Mucosa of descending colon (tissue), 3 donors: ENCODE measurements at regions not wholly inside any gene's neighbourhood (a gene's known extent, or its start where the extent isn't known, plus 50 kb on each side); places are given as distances from the start of the nearest gene placed in this dataset.

Experiments
- ATAC-seq: fragments of 200-7000 bp; cut with Tn5 transposase; one replicate; pipeline ENCODE4 v1.9.1; 2020; ENCODE audit warnings: mild to moderate bottlenecking, moderate library complexity
- DNase-seq, 3 donors: peaks; one replicate each; pipeline ENCODE4 v3.0.0-alpha.2; 2020
- H3K36me3 ChIP-seq: fragments of 200-600 bp; one replicate; pipeline ENCODE4 v1.8.0; 2021; ENCODE audit warnings: low read depth, mild to moderate bottlenecking
- H3K4me1 ChIP-seq: fragments of 200-600 bp; one replicate; pipeline ENCODE4 v1.8.0; 2021; ENCODE audit warnings: low read depth, mild to moderate bottlenecking
- H3K4me3 ChIP-seq: fragments of 200-600 bp; one replicate; pipeline ENCODE4 v1.8.0; 2021; ENCODE audit warnings: mild to moderate bottlenecking
- H3K9me3 ChIP-seq: fragments of 200-600 bp; one replicate; pipeline ENCODE4 v1.8.0; 2021; ENCODE audit warnings: mild to moderate bottlenecking
- CTCF ChIP-seq: fragments of 200-600 bp; IDR thresholded peaks from one replicate; pipeline ENCODE4 v1.8.0; 2022; ENCODE audit warnings: antibody characterized with exemption, mild to moderate bottlenecking
- intact Hi-C, 2 donors: fragments of 100-400 bp; cut with DNase I in 1 of 2; cut with micrococcal nuclease in 1 of 2; formaldehyde crosslinking; loops; one replicate each; pipeline versions ENCODE4 v1.11.0 to v1.11.1; 2022; cut with DNase I, micrococcal nuclease
- donor health status: DM: no; HTN: no; CAD: no; lungs with moderate emphysema.
- donor health status: DM: no; HTN: no; CAD: no.
- donor health status: DM: no; HTN: yes; CAD: no.

DNA sequence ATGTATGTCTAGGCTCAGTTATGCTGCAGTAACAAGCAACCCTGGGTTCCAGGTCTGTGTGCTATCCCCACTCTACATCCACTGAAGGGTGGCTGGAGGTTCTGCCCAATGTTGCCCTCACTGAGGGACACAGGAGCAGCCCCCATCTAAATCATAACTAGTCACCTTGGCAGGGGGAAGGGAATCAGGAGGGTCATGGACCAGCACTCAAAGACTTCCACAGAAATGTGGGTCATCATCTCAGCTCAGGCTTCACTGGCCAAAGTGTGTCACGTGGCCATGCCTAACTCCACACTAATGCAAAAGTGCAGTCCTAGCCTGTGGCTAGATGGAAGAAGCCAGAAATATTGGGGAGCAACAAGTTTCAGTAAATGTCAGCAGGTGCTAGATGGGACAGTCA is 137.3 kb upstream of the ZNF507 start:
- no peak for TF ChIP-seq CTCF
- intact Hi-C loops, result no loop called here
- no peak overlapping the region for H3K4me3 ChIP-seq
- H3K36me3 ChIP-seq, result no peaks in the 10 kb centered on the region
- ATAC-seq (no peak), DNase-seq (no peak)
- peaks cover 6% of the 10 kb centered on the region for H3K9me3 ChIP-seq
- no peaks in the 10 kb centered on the region for H3K4me1 ChIP-seq

GRCh38 chr19:32219392-32219791 is 126.0 kb upstream of the ZNF507 start:
- no peak overlapping the region for H3K4me3 ChIP-seq
- DNase-seq (no peak), ATAC-seq (no peak)
- H3K4me1 ChIP-seq, result no peaks in the 10 kb centered on the region
- intact Hi-C loops, result no loop called here
- no peak for TF ChIP-seq CTCF
- H3K36me3 ChIP-seq, result no peaks in the 10 kb centered on the region
- H3K9me3 ChIP-seq, result no peaks in the 10 kb centered on the region

- TF ChIP-seq CTCF, result no peak
- no peak for DNase-seq
- Histone ChIP-seq H3K4me1 (no peaks in the 10 kb centered on the region), H3K36me3 (no peaks in the 10 kb centered on the region), H3K9me3 (no peaks in the 10 kb centered on the region), H3K4me3 (no peak overlapping the region)
- no peak for ATAC-seq
- intact Hi-C loops, result loop anchor here in 1 of 2 donors (10.0 kb wide), 1 partner anchor 1535 kb away; no protein-coding TSS in a partner anchor
These were observed 125.4 kb upstream of the ZNF507 start for GRCh38 chr19:32219881-32220472.

DNA sequence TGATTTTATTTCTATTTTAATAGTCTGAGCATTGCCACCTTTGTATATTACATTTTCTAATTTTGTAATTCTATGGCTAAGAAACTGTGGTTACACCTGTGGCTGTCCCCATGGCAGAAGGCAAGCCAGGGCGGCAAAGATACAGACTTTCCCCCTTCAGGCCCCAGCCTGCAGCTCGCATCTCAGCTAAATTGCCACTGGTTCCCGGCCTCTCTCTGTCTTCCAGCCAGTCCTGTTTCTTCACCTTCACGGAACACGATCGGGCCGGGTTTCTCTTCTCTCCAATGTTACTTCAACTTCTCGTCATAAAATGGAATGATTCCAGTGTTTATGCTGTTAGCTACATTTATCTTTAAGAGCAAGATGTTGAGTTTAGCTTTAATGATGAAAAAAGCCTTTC is 124.5 kb upstream of the ZNF507 start:
- DNase-seq, result no peak
- H3K4me3 ChIP-seq, result no peak overlapping the region
- no peaks in the 10 kb centered on the region for H3K4me1 ChIP-seq
- H3K36me3 ChIP-seq, result no peaks in the 10 kb centered on the region
- H3K9me3 ChIP-seq, result no peaks in the 10 kb centered on the region
- intact Hi-C loops, result loop anchor here in 1 of 2 donors (10.0 kb wide), 1 partner anchor 1536 kb away; no protein-coding TSS in a partner anchor
- no peak for ATAC-seq
- no peak for TF ChIP-seq CTCF

- no peak for TF ChIP-seq CTCF
- intact Hi-C loops, result loop anchor here in 1 of 2 donors (10.0 kb wide), 1 partner anchor 1538 kb away; no protein-coding TSS in a partner anchor
These were observed 122.9 kb upstream of the ZNF507 start for GRCh38 chr19:32222556-32222955.

More at GRCh38 chr19:32222556-32222955, 122.9 kb upstream of the ZNF507 start:
- no peak overlapping the region for H3K4me3 ChIP-seq
- DNase-seq, result no peak
- H3K9me3 ChIP-seq, result no peaks in the 10 kb centered on the region
- ATAC-seq, result no peak
- no peaks in the 10 kb centered on the region for H3K36me3 ChIP-seq
- H3K4me1 ChIP-seq, result no peaks in the 10 kb centered on the region
